DMS79 (cell line): ENCODE measurements at regions not wholly inside any gene's neighbourhood (a gene's known extent, or its start where the extent isn't known, plus 50 kb on each side); places are given as distances from the start of the nearest gene placed in this dataset.
"Not testable (repeated sequence)": the region's sequence is repeated elsewhere in the genome, so short reads cannot be mapped to it uniquely, and the experiment has no call there.

ENCODE experiments used
- DNase-seq: peaks from one replicate; lab custom pipeline; 2025; lab: John Stamatoyannopoulos, UW

DNA sequence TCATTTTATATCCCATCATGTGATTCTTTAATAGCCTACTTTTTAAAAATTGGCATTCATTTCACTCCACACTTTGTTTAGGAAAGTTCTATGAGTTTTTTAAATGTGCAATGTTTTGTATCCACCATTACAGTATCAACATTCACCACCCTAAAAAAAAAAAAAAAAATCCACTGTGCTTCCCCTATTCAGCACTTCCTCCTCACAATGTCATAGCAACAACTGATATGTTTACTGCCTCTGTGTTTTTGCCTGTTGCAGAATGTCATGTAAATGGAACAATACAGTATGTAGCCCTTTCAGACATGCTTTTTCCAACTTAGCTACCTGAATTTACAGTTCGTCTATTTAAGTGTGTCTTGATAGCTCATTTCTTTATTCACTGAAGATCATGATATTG lies 754.2 kb downstream of the FAM181B start:
- no peak for DNase-seq

DNA sequence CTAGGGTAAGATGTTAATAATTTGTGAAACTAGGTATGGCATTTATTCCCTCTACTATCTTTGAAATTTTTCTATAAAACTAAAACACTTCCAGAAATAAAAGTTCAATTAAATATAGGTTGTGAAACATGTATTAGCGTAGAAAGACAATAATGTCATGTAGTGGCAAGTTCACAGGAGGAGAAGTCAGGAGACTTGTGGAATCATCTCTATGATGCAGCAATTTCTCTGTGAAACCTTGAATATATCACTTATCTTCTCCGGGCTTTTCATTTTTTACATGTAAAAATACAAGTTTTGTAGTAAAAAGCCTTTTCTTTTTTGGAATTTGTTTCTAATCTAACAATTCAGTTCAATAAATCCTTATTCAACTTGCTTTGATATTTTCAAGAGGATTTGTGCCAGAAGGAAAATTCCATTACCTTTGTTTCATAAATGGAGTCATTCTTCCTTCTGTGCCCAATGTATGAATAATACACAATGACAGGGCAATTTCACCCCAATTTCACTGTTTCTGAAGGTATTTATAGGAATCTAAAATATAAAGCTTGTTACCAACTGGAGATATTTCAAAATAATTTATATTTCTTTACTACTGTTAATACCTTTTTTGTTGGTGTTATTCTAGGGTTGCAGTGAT lies 758.3 kb downstream of the FAM181B start:
- DNase-seq: no peak

DNA sequence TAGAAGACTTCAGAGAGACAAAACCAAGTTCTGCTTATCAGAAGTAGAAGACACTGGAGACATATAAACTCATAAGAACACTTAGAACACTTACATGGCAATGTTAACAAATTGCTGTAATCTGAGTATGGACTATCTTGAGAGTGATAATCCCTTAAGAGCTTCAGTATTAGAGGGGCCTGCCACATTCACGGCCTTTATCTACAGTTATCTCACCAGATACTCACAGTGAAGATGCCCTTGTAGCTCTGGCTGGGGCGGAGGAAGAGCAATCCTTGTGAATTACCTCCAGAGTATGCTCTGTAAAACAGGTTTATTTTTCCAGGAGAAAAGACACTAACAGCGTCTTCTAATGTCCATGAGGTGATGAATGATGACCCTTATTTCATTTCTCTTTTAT lies 762.8 kb downstream of the FAM181B start:
- no peak for DNase-seq

DNA sequence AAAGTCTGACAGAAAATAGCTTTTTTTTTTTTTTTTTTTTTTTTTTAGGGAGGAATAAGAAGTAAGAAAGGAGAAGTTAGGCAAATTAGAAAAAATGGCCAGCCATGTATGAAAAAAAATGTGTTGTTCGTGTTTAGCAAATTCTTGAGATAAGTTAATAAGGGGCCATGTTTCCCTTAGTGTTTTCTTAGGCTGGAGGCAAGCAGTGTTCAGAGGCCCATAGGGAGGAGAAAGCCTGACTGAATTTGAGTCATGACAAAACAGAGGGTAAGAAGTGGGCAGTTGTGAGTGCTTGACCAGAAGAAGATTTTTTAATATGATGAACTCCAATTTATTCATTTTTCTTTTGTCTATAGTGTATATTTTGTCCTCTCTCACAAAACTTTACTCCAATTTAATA lies 766.4 kb downstream of the FAM181B start:
- no peak for DNase-seq

DNA sequence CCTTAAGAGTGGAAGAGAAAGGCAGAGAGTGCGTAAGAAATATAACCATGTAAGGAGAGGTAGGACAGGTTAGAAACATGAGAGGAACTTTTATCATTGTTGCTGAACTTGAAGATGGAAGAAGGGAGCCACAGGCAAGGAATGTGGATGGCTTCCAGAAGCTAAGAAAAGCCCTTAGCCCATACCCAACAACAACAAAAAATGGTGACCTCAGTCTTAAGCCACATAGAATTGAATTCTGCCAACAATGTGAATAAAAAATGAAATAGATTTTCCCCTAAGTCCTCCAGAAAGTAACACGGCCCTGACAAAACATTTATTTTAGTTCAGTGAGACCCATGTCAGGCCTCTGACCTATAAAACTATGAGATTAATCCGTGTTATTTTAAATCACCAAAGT lies 767.3 kb downstream of the FAM181B start:
- DNase-seq: no peak

DNA sequence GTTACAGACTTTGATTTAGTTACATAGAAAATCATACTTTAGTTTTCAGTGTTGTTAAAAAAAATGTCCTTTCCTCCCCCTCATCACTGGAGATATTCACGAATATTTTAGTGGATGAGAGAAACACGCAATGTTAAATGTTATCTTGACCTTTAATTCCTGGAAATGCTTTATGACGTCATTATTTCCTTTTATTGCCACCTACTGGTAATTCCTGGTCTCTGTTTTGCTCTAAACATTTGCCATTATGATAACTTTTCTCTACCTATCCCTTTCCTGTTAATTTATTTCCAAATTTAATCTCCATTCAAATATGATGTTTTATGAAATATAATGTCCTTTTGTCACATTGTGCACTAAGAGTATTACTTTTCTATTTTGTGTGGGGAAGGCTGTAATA lies 770.6 kb downstream of the FAM181B start:
- no peak for DNase-seq

DNA sequence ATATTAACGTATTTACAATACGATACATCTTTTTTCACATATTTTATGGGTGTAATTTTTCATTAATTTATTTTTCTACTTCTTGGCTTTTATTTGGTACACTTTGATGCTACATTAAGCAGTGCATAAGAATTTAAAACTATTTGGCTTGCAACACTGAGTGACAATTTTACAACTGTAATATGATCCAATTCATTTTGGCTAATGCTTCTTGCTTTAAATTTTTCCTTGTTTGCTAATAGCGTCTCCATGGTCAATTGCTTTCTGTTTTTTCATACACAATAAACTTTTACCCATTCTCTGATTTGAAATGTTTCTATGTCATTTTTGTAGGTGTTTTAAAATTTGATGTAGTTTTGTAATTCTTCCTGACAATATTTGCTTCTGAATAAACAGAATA lies 773.2 kb downstream of the FAM181B start:
- DNase-seq: no peak

DNA sequence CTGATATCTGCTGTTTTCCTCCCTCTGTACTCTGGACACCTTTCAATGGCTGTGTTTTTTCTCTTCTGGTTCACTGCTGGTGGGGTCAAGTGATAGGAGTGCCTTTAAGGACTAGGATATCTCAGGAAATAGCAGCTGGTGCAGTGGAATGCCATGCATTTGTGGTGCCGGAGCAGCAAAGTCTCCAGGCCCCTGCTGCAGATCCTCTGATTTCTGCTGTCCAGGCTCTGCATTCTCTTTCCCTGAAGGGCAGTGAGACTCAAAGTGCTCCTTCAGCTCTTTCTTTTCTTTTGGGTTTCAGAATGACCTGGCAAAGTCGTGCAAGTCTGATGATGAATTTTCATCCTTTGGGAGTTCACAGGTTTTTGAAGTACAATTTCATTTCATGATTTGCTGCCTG lies 774.3 kb downstream of the FAM181B start:
- DNase-seq: no peak

DNA sequence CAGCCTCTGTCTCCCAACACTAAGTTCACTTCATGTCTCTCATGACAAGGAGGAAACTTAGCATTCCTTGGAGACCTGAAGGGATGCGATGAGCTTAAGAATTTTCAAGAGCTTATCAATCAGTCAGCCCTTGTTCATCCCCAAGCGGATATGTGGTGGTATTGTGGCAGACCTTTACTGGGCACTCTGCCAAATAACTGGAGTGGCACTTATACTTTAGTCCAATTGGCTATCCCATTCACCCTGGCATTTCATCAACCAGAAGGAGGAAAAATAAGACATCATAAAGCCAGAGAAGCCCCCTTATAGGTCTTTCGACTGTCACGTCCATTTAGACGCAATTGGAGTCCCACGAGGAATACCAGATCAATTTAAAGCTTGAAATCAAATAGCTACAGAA lies 779.4 kb downstream of the FAM181B start:
- DNase-seq: not testable (repeated sequence)

DNA sequence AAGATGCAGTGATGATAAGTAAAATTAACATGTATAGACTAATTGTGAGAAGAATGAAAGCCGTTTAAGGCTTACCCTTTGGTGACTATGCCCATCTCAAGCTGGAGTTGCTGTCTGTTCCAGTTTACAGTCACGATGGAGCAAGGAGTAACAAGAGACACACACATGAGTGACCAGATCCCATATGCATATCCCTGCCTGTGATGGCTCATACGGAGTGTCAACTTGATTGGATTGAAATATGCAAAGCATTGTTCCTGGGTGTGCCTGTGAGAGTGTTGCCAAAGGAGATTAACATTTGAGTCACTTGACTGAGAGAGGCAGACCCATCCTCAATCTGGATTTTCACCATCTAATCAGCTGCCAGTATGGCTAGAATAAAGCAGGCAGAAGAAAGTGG lies 786.8 kb downstream of the FAM181B start:
- no peak for DNase-seq

DNA sequence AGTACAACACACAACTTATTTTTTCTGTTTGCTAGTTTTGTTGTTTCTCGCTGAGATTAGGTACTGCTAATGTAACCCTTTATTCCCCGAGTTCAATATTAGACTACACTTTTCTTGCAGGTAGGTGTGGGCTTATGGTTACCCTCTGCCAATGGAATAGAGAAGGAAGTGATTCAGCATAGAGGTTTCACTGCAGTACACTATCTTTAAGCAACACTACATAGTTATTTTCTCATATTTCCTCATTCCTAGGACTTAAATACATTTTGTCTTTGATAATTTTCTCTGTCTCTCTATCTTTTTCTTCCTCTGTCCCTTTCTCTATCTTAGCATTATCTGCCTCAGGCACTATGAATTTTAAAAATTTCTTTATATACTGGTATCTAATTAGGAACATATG lies 791.0 kb downstream of the FAM181B start:
- no peak for DNase-seq

DNA sequence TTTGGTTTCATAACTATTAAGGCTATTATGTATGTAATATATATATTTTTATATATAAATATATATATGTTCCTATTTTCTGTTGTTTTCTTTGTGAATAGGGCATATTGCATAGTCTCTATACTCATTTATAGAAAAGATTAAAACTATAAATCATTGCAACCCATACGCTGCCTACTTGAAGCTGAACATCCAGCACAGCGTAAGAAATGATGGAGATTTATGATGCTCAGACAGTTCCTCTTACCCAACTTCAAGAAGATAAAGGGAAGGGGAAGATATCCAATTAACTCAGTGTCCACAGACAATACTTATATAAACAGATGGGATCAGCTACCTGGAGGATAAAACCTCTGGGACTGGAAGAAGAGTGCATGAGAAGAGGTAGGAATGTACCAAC lies 791.7 kb downstream of the FAM181B start:
- DNase-seq: no peak

DNA sequence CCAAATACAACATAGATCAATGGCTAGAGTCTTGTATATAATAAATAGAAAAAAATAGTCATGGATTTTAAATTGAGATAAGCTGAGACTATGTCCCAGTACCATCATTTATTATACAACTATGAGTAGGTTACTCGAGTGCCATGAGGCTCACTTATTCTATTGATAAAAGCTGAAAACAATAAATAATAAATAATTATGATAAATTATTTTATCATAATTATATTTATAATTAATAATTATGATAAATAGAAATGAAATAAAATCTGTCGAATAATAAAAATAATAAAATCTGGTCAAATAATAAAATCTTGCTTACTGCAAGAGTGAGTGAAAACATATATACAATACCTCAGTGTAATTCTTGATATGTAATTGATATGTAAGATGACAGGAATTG lies 801.4 kb downstream of the FAM181B start:
- DNase-seq: no peak

DNA sequence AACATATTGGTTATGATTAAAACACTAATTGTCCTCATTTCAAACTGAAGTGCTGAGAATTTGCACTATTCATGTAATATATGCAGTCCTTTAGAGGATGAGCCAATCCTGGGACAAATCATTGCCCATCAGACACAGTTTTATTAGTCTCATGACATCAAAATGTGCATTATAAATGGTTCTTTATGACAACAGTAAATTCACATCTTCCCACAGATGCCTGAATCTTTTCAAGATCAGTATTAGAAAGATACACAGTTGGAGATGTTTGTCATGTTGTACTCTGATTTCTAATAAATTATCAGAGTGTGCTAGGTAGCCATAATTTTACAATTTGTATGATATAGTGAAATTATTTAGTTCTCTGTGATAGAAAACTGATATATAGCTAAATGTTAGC lies 813.5 kb downstream of the FAM181B start:
- DNase-seq: no peak

DNA sequence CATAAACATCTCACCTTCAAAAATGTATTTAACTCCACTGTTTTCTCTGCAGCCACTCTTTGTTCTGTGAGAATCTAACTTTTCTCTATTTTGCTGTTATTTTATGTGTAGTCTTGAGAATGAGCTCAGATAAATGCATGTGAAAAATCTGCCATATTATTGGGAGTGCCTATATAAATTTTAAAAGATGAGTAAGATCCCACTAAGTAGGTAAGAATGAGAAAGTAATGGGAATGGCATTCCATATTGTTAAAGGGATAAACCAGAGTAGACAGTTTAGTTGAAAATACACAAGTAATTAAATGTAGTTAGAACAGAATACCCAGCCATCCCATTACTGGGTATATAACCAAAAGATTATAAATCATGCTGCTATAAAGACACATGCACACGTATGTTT lies 817.2 kb downstream of the FAM181B start:
- DNase-seq: no peak

DNA sequence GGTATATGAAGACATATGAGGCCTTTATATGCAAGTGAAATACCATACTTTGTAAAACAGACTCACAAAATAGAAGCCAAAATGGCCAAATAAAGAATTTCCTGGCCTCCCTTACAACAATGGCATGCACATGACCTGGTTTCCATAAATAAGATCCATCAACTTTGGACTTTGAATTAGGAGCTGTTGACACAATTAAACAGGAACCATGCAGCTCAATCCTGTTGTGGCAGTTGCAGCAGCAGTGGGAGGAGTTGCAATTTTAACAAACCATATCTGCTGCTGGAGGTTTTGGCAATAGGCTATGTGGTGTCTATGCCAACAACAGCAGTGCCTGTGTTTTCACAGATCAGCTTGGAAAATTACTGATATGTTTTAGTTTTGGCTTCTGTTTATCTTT lies 818.6 kb downstream of the FAM181B start:
- no peak for DNase-seq

DNA sequence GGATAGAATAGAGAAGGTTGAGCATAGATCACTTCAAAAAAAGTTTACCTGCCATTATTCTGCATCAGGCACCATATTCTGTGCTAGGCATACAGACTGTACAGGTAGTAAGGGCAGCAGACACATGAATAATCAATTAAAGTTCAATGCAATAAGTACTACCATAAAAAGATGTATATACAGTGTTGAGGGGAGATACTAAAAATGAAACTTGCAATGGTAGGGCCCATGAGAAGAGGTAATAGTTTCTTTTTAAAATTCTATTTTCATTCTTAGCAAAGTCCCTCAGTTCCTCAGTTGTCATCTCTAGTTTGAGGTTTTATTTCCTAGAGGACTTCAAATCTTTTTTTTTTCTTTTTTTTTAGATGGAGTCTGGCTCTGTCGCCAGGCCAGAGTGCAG lies 819.9 kb downstream of the FAM181B start:
- no peak for DNase-seq

DNA sequence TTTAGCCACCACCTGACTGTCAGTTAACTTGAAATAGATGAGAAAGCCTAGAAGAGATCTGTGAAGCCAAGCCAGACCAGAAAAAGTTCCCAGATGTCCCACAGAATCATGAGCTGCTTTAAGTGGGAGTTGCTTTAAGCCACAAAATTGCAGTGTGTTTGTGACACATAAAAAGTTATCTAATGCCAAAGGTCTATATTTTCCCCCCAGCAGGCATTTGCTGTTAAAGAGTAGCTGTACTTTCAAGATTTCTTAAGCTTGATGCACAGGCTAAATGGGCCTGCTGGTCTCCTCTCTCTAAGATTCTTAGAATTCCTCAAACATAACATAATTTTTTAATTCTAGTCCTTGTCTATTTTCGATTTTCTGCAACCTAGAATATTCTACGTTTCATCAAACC lies 825.7 kb downstream of the FAM181B start:
- DNase-seq: no peak

DNA sequence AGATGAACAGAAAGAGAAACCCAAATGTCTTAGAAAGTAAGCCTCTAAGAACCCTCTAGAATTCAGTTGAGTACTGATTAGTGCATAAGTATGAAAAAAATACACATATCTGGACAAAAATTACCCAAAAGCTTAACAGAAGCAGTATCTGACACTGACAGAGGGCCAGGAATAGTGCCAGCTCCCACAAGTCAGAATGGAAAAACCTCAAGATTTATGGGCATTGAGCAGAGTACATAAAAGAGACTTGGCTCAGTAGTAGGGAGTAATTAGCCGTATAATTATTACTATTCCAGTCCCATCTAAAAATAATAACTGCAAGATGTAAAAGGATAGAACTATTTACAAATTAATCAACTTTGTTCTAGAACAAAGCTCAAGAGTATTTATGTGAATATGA lies 834.5 kb downstream of the FAM181B start:
- DNase-seq: no peak

DNA sequence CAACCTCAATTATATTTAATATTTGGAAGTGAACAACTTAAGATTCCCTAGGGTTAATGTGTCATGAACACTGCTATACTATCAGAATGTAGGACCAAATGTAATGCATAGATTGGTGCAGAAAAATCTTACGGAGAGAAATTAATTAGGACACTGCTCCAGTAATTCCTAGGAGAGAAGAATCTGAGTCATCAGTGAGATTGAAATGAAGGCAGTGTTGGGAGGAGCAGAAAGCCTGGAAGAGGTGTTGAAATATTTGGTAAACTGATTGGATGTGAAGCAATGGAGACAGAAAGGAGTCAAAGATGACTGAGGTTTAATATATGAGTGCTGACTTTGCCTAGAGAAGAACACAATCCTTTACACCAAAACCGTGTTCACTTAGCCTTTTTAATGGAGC lies 836.0 kb downstream of the FAM181B start:
- DNase-seq: no peak

DNA sequence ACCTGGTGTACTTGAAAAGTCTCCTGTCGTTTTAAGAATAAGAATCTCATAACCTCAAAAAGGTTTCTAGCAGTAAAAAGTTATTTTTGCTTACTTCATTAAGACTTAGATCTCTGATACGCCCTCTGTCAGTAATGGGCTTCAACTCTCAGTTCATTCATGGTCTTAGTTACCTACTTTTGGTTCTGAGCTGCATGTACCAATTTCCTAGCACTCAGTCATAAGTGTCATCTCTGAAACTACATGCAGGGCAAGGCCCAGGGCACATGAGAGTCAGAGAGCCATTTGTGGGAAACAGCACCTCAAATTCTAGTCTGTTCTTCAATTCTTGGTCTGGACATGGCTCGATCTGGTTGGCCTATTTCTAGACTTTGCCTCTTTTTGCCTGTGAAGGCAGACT lies 838.4 kb downstream of the FAM181B start:
- no peak for DNase-seq

DNA sequence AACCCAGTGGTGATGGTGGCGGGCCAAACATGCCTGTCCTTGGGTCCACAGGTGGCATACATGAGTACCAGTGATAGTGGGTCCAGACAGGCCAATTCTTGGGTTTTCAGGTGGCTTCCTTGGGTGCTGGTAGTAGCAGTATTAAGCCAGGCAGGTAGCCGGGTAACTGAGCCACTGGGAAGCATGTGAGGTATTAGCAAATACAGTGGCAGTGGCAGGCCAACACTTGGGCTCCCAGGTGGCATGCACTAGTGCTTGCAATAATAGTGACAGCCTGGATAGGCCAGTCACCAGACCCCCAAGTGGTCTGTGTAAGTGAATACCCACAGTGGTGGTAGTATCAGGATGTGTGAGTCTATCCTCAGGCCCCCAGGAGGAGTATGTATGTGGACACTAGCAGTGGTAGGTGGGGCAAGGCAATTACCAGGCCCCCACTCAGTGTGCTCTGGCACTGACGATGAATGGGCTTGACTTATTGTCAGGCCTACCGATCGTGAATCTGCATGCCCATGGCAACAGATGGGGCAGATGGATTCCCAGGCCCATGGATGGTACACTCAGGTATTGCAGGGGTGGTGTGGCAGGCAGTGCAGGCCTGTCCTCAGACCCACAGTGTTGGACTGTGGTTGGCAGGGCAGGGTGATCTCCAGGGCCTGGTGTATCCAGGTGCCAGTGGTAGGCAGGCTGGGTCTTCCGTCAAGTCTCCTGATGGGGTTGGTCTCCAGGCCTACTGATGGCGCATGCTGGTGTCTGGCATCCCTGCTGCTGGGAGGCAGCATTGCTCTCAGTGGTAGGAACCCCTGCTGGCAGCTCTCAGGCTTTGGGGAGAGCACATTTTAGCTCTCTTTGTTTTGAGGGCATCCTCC lies 840.7 kb downstream of the FAM181B start:
- DNase-seq: no peak

DNA sequence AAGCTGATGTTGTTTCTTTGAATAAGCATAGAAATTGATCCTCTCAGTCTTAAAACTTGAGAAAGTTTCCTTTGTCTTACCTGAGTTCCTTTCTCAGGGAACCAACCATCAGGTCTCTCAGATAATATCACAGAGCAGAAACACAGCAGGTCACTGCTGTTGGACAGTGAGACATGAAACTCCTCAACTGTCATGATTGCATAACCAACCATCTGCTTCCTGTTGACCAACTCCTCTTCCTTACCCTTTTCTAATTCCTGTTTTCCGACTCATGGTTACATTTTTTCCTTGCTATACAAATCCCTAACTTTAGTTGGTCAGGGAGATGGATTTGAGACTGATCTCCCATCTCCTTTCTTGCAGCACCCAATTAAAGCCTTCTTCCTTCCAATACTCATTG lies 845.3 kb downstream of the FAM181B start:
- no peak for DNase-seq

DNA sequence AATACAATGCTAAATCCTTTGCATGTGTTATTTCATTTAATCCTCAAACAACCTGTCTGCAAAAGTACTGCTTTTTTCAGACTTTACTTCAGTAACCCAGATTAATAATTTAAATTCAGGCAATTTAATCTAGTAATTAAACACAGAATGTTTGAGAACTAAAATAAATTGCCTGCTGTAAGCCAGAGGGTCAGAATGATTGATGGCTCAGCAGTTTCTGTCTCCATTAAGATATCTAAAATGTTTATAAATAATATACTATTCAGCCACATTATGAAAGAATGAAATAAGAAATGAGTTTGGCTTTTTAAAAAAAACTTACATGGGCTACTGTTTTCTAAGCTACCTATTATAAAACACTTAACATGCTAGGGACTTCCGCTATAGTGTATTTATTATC lies 846.0 kb downstream of the FAM181B start:
- no peak for DNase-seq
